HepG2 (cell line): ENCODE measurements at regions not wholly inside any gene's neighbourhood (a gene's known extent, or its start where the extent isn't known, plus 50 kb on each side); places are given as distances from the start of the nearest gene placed in this dataset.

ENCODE experiments used
- CC2D1A ChIP-seq: sonication (generic); formaldehyde crosslinking; IDR thresholded peaks from 2 replicates; pipeline ENCODE4 v1.8.1; 2023; ENCODE audit warnings: mild to moderate bottlenecking, missing genetic modification reagents
- CTCF ChIP-seq: sonication (generic); formaldehyde crosslinking; IDR thresholded peaks from 2 replicates; pipeline ENCODE4 v1.5.0; 2020; ENCODE audit warnings: mild to moderate bottlenecking, missing genetic modification reagents, moderate library complexity
- DMTF1 ChIP-seq: sonication (generic); formaldehyde crosslinking; IDR thresholded peaks from 2 replicates; pipeline ENCODE4 v1.4.0; 2020; ENCODE audit warnings: mild to moderate bottlenecking, missing genetic modification reagents
- ELF4 ChIP-seq: sonication (generic); formaldehyde crosslinking; IDR thresholded peaks from 2 replicates; pipeline ENCODE4 v1.5.0; 2020; ENCODE audit warnings: missing genetic modification reagents, mild to moderate bottlenecking, moderate library complexity, borderline replicate concordance
- HMG20B ChIP-seq: conservative IDR thresholded peaks from 2 replicates; pipeline ENCODE4 v1.6.1; 2016; ENCODE audit warnings: missing genetic modification reagents, missing compliant biosample characterization
- ZNF12 ChIP-seq: sonication (generic); formaldehyde crosslinking; IDR thresholded peaks from 2 replicates; pipeline ENCODE4 v1.5.0; 2020; ENCODE audit warnings: missing genetic modification reagents
- ZNF253 ChIP-seq: sonication (generic); formaldehyde crosslinking; IDR thresholded peaks from 2 replicates; pipeline ENCODE4 v1.8.0; 2022; ENCODE audit warnings: mild to moderate bottlenecking, missing genetic modification reagents, borderline replicate concordance
- ZNF292 ChIP-seq: sonication (generic); formaldehyde crosslinking; IDR thresholded peaks from 2 replicates; pipeline ENCODE4 v1.8.1; 2022; ENCODE audit warnings: mild to moderate bottlenecking, low read depth, missing genetic modification reagents, borderline replicate concordance
- ZNF3 ChIP-seq: IDR thresholded peaks from 2 replicates; pipeline ENCODE4 v1.7.0; 2017; ENCODE audit warnings: inconsistent platforms
- ZNF460 ChIP-seq: sonication (generic); formaldehyde crosslinking; IDR thresholded peaks from 2 replicates; pipeline ENCODE4 v1.5.1; 2020; ENCODE audit warnings: missing genetic modification reagents, mild to moderate bottlenecking, borderline replicate concordance
- ZNF629 ChIP-seq: sonication (generic); formaldehyde crosslinking; conservative IDR thresholded peaks from 2 replicates; pipeline ENCODE4 v1.5.0; 2020; ENCODE audit warnings: missing genetic modification reagents
- ZZZ3 ChIP-seq: sonication (generic); formaldehyde crosslinking; IDR thresholded peaks from 2 replicates; pipeline ENCODE4 v1.4.0; 2020; ENCODE audit warnings: missing genetic modification reagents, mild to moderate bottlenecking, borderline replicate concordance
- TF ChIP-seq, protein P1 (sequence below): sonication (generic); formaldehyde crosslinking; IDR thresholded peaks from 2 replicates; pipeline ENCODE4 v1.5.0; 2020; ENCODE audit warnings: missing genetic modification reagents
- TF ChIP-seq, protein P2 (sequence below): IDR thresholded peaks from 2 replicates; pipeline ENCODE4 v1.6.1; 2016

DNA sequence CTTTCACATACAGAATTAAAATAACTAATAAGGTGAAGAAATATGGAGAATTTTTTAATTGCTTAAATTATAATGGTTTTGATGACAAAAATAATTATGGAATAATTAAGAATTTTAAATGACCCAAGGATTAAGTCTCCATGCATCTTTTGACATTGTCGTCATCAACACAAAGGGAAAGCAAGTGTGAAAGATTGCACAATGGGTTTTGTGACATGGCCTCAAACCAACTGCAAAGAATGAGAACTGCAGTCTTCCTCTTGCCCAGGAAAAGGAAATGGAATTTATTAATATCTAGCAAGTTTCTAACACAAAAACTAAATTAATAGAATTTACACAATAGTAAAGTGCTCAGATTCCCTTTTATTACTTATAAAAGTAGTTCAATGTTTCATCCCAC lies 329.1 kb upstream of the PKDCC start:
- TF ChIP-seq CC2D1A (CRISPR knock-in tag) (no peak), ELF4 (CRISPR knock-in tag) (no peak), ZNF253 (CRISPR knock-in tag) (no peak), ZZZ3 (CRISPR knock-in tag) (no peak), ZNF3 (no peak), DMTF1 (CRISPR knock-in tag) (no peak), ZNF460 (CRISPR knock-in tag) (no peak), ZNF629 (CRISPR knock-in tag) (no peak), ZNF12 (CRISPR knock-in tag) (no peak), CTCF (CRISPR knock-in tag) (no peak), ZNF292 (CRISPR knock-in tag) (no peak), HMG20B (CRISPR knock-in tag) (no peak)
- TF ChIP-seq, protein P1, sequence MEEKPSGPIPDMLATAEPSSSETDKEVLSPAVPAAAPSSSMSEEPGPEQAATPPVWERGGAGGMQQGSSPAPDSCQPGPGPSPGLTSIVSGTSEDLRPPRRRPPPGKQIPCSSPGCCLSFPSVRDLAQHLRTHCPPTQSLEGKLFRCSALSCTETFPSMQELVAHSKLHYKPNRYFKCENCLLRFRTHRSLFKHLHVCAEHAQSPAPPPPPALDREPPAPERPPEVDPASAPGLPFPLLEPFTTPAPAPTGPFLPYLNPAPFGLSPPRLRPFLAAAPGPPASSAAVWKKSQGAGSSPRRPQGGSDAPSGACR, result no peak
- TF ChIP-seq, protein P2, sequence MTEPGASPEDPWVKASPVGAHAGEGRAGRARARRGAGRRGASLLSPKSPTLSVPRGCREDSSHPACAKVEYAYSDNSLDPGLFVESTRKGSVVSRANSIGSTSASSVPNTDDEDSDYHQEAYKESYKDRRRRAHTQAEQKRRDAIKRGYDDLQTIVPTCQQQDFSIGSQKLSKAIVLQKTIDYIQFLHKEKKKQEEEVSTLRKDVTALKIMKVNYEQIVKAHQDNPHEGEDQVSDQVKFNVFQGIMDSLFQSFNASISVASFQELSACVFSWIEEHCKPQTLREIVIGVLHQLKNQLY (CRISPR knock-in tag), result no peak
